ENCODE measurements at regions not wholly inside any gene's neighbourhood (a gene's known extent, or its start where the extent isn't known, plus 50 kb on each side); places are given as distances from the start of the nearest gene placed in this dataset.

- ATAC-seq = no peak
- H3K27me3 Mint-ChIP-seq = no peaks in the 10 kb centered on the region
- H3K36me3 Mint-ChIP-seq (ENCODE audit: low read depth) = no peaks in the 10 kb centered on the region
- H3K9me3 Mint-ChIP-seq = no peaks in the 10 kb centered on the region
- H3K4me3 Mint-ChIP-seq = no peak overlapping the region
- no peaks in the 10 kb centered on the region for H3K4me1 Mint-ChIP-seq
- H3K27ac Mint-ChIP-seq = no peak overlapping the region
- DNase-seq = no peak
Observed at GRCh38 chr13:111634410-111634809, 314.0 kb downstream of the TEX29 start.

- Mint-ChIP-seq H3K4me3 (no peak overlapping the region), H3K27ac (no peak overlapping the region), H3K9me3 (no peaks in the 10 kb centered on the region), H3K36me3 (ENCODE audit: low read depth) (no peaks in the 10 kb centered on the region), H3K27me3 (no peaks in the 10 kb centered on the region), H3K4me1 (no peaks in the 10 kb centered on the region)
- ATAC-seq (no peak), DNase-seq (no peak)
Observed at GRCh38 chr13:111636271-111636670, 315.8 kb downstream of the TEX29 start.

GRCh38 chr13:111636804-111637203, 316.4 kb downstream of the TEX29 start:
- H3K4me3 Mint-ChIP-seq = no peak overlapping the region
- ATAC-seq (no peak), DNase-seq (no peak)
- H3K4me1 Mint-ChIP-seq = no peaks in the 10 kb centered on the region
- H3K27me3 Mint-ChIP-seq = no peaks in the 10 kb centered on the region
- H3K27ac Mint-ChIP-seq = no peak overlapping the region
- no peaks in the 10 kb centered on the region for H3K9me3 Mint-ChIP-seq
- no peaks in the 10 kb centered on the region for H3K36me3 Mint-ChIP-seq (ENCODE audit: low read depth)

GRCh38 chr13:111637365-111637764, 316.9 kb downstream of the TEX29 start:
- Mint-ChIP-seq H3K27ac (no peak overlapping the region), H3K36me3 (ENCODE audit: low read depth) (no peaks in the 10 kb centered on the region), H3K27me3 (no peaks in the 10 kb centered on the region), H3K4me1 (no peaks in the 10 kb centered on the region), H3K9me3 (no peaks in the 10 kb centered on the region), H3K4me3 (no peak overlapping the region)
- ATAC-seq (no peak), DNase-seq (no peak)

- no peak overlapping the region for H3K27ac Mint-ChIP-seq
- H3K27me3 Mint-ChIP-seq = no peaks in the 10 kb centered on the region
- ATAC-seq = no peak
- no peaks in the 10 kb centered on the region for H3K9me3 Mint-ChIP-seq
- no peak overlapping the region for H3K4me3 Mint-ChIP-seq
- no peaks in the 10 kb centered on the region for H3K4me1 Mint-ChIP-seq
- no peaks in the 10 kb centered on the region for H3K36me3 Mint-ChIP-seq (ENCODE audit: low read depth)
- DNase-seq = no peak
Observed at GRCh38 chr13:111638233-111638632, 317.8 kb downstream of the TEX29 start.

- Mint-ChIP-seq H3K27me3 (no peaks in the 10 kb centered on the region), H3K4me3 (no peak overlapping the region), H3K4me1 (no peaks in the 10 kb centered on the region), H3K27ac (no peak overlapping the region), H3K9me3 (no peaks in the 10 kb centered on the region), H3K36me3 (ENCODE audit: low read depth) (no peaks in the 10 kb centered on the region)
- ATAC-seq = no peak
- no peak for DNase-seq
Observed at GRCh38 chr13:111639196-111639705, 318.8 kb downstream of the TEX29 start.

- Mint-ChIP-seq H3K4me3 (no peak overlapping the region), H3K27me3 (no peaks in the 10 kb centered on the region), H3K36me3 (ENCODE audit: low read depth) (no peaks in the 10 kb centered on the region), H3K27ac (no peak overlapping the region), H3K9me3 (no peaks in the 10 kb centered on the region), H3K4me1 (no peaks in the 10 kb centered on the region)
- ATAC-seq (no peak), DNase-seq (no peak)
Observed at GRCh38 chr13:111640006-111640405, 319.6 kb downstream of the TEX29 start.

- no peak for DNase-seq
- H3K9me3 Mint-ChIP-seq = no peaks in the 10 kb centered on the region
- H3K4me3 Mint-ChIP-seq = no peak overlapping the region
- H3K4me1 Mint-ChIP-seq = no peaks in the 10 kb centered on the region
- no peak for ATAC-seq
- no peaks in the 10 kb centered on the region for H3K36me3 Mint-ChIP-seq (ENCODE audit: low read depth)
- H3K27ac Mint-ChIP-seq = no peak overlapping the region
- no peaks in the 10 kb centered on the region for H3K27me3 Mint-ChIP-seq
Observed at GRCh38 chr13:111640476-111640875, 320.0 kb downstream of the TEX29 start.

GRCh38 chr13:111642156-111642767, 321.8 kb downstream of the TEX29 start:
- no peak for ATAC-seq
- no peak overlapping the region for H3K27ac Mint-ChIP-seq
- H3K36me3 Mint-ChIP-seq (ENCODE audit: low read depth) = no peaks in the 10 kb centered on the region
- H3K9me3 Mint-ChIP-seq = no peaks in the 10 kb centered on the region
- H3K4me1 Mint-ChIP-seq = no peaks in the 10 kb centered on the region
- H3K4me3 Mint-ChIP-seq = no peak overlapping the region
- no peaks in the 10 kb centered on the region for H3K27me3 Mint-ChIP-seq
- no peak for DNase-seq

- Mint-ChIP-seq H3K9me3 (no peaks in the 10 kb centered on the region), H3K4me1 (no peaks in the 10 kb centered on the region), H3K4me3 (no peak overlapping the region), H3K36me3 (ENCODE audit: low read depth) (no peaks in the 10 kb centered on the region), H3K27me3 (no peaks in the 10 kb centered on the region), H3K27ac (no peak overlapping the region)
- ATAC-seq = no peak
- no peak for DNase-seq
Observed at GRCh38 chr13:111644750-111645149, 324.3 kb downstream of the TEX29 start.

GRCh38 chr13:111645198-111645597, 324.8 kb downstream of the TEX29 start:
- H3K36me3 Mint-ChIP-seq (ENCODE audit: low read depth) = no peaks in the 10 kb centered on the region
- no peaks in the 10 kb centered on the region for H3K4me1 Mint-ChIP-seq
- H3K27ac Mint-ChIP-seq = no peak overlapping the region
- H3K9me3 Mint-ChIP-seq = no peaks in the 10 kb centered on the region
- no peak overlapping the region for H3K4me3 Mint-ChIP-seq
- DNase-seq (no peak), ATAC-seq (no peak)
- no peaks in the 10 kb centered on the region for H3K27me3 Mint-ChIP-seq

GRCh38 chr13:111645598-111646455, 325.4 kb downstream of the TEX29 start:
- Mint-ChIP-seq H3K36me3 (ENCODE audit: low read depth) (no peaks in the 10 kb centered on the region), H3K27ac (no peak overlapping the region), H3K27me3 (peaks cover 1% of the 10 kb centered on the region), H3K4me3 (no peak overlapping the region), H3K9me3 (no peaks in the 10 kb centered on the region), H3K4me1 (no peaks in the 10 kb centered on the region)
- DNase-seq (no peak), ATAC-seq (no peak)

- H3K36me3 Mint-ChIP-seq (ENCODE audit: low read depth) = no peaks in the 10 kb centered on the region
Observed at GRCh38 chr13:111646456-111646855, 326.0 kb downstream of the TEX29 start.

GRCh38 chr13:111648885-111649284, 328.4 kb downstream of the TEX29 start:
- ATAC-seq = no peak
- peaks cover 13% of the 10 kb centered on the region for H3K27me3 Mint-ChIP-seq
- H3K4me3 Mint-ChIP-seq = no peak overlapping the region

More at GRCh38 chr13:111646456-111646855, 326.0 kb downstream of the TEX29 start:
- Mint-ChIP-seq H3K4me3 (no peak overlapping the region), H3K9me3 (no peaks in the 10 kb centered on the region), H3K27me3 (peaks cover 6% of the 10 kb centered on the region), H3K4me1 (no peaks in the 10 kb centered on the region), H3K27ac (no peak overlapping the region)
- DNase-seq (no peak), ATAC-seq (no peak)

GRCh38 chr13:111650626-111651025, 330.2 kb downstream of the TEX29 start:
- Mint-ChIP-seq H3K4me3 (no peak overlapping the region), H3K4me1 (no peaks in the 10 kb centered on the region), H3K27ac (no peak overlapping the region), H3K36me3 (ENCODE audit: low read depth) (no peaks in the 10 kb centered on the region), H3K9me3 (no peaks in the 10 kb centered on the region), H3K27me3 (peaks cover 13% of the 10 kb centered on the region)
- ATAC-seq (no peak), DNase-seq (no peak)

More at GRCh38 chr13:111648885-111649284, 328.4 kb downstream of the TEX29 start:
- Mint-ChIP-seq H3K36me3 (ENCODE audit: low read depth) (no peaks in the 10 kb centered on the region), H3K27ac (no peak overlapping the region), H3K4me1 (no peaks in the 10 kb centered on the region), H3K9me3 (no peaks in the 10 kb centered on the region)
- no peak for DNase-seq

Data from activated naive CD8-positive, alpha-beta T cell treated with anti-CD3 and anti-CD28 coated beads, Interleukin-2, amount 50 U/mL, for 24 hours (primary cell).